ENCODE measurements at regions not wholly inside any gene's neighbourhood (a gene's known extent, or its start where the extent isn't known, plus 50 kb on each side); places are given as distances from the start of the nearest gene placed in this dataset.

DNA sequence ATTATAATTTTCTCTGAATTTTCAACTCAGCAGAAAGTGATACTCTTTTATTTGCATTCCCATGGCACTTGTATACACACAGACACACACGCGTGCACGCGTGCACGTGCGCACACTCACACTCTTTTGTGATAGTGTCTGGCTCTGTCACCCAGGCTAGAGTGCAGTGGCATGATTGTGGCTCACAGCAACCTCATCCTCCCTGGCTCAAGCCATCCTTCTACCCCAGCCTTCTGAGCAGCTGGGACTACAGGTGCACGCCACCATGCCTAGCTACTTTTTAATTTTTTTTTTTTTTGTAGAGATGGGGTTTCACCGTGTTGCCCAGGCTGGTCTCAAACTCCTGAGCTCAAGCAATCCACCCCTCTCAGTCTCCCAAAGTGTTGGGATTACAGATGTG lies 123.2 kb downstream of the MC4R start:
- TF ChIP-seq, protein P1, sequence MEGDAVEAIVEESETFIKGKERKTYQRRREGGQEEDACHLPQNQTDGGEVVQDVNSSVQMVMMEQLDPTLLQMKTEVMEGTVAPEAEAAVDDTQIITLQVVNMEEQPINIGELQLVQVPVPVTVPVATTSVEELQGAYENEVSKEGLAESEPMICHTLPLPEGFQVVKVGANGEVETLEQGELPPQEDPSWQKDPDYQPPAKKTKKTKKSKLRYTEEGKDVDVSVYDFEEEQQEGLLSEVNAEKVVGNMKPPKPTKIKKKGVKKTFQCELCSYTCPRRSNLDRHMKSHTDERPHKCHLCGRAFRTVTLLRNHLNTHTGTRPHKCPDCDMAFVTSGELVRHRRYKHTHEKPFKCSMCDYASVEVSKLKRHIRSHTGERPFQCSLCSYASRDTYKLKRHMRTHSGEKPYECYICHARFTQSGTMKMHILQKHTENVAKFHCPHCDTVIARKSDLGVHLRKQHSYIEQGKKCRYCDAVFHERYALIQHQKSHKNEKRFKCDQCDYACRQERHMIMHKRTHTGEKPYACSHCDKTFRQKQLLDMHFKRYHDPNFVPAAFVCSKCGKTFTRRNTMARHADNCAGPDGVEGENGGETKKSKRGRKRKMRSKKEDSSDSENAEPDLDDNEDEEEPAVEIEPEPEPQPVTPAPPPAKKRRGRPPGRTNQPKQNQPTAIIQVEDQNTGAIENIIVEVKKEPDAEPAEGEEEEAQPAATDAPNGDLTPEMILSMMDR (conservative IDR thresholded peaks at IDR 0.05; ENCODE audit: low read length): no peak
- TF ChIP-seq EZH2phosphoT487 (IDR thresholded peaks at IDR 0.05; ENCODE audit: borderline replicate concordance): no peak

All from Loucy (cell line).